Transverse colon (tissue), 3 donors: ENCODE measurements at regions not wholly inside any gene's neighbourhood (a gene's known extent, or its start where the extent isn't known, plus 50 kb on each side); places are given as distances from the start of the nearest gene placed in this dataset.

Experiments
- CTCF ChIP-seq, 5 experiments: fragments of 200-600 bp in 3 of 5; fragments of 450-650 bp in 2 of 5; sonication (generic) in 3 of 5; IDR thresholded peaks; 1 replicate in 2 of 5; 2 replicates in 3 of 5; pipeline ENCODE4 v1.5.1; 2016 to 2017; ENCODE audit warnings: antibody characterized with exemption in 5 of 5, inconsistent platforms in 3 of 5, mild to moderate bottlenecking in 2 of 5, moderate library complexity in 1 of 5
- POLR2A ChIP-seq: fragments of 450-650 bp; IDR thresholded peaks from one replicate; pipeline ENCODE4 v1.6.1; 2016; ENCODE audit warnings: antibody characterized with exemption, mild to moderate bottlenecking, moderate library complexity

- TF ChIP-seq CTCF (IDR thresholded peaks at IDR 0.05) (no peak), POLR2A (no peak)
Observed at GRCh38 chr7:57342954-57343353, 107.0 kb upstream of the ZNF716 start.
